OCI-LY7 (cell line): ENCODE measurements at regions not wholly inside any gene's neighbourhood (a gene's known extent, or its start where the extent isn't known, plus 50 kb on each side); places are given as distances from the start of the nearest gene placed in this dataset.

ENCODE experiments used
- CTCF ChIP-seq: fragments of 200-600 bp; sonication (generic); conservative IDR thresholded peaks from 2 replicates; pipeline ENCODE4 v1.5.1; 2014; ENCODE audit warnings: mild to moderate bottlenecking, antibody characterized with exemption, low read length, moderate library complexity, mixed read lengths
- EZH2phosphoT487 ChIP-seq: fragments of 200-600 bp; sonication (generic); IDR thresholded peaks from 2 replicates; pipeline ENCODE4 v1.6.1; 2018; ENCODE audit warnings: low read depth, borderline replicate concordance, mild to moderate bottlenecking, mixed run types, antibody characterized with exemption, low read length, moderate library complexity, mixed read lengths

GRCh38 chr14:28407031-28407825 is 359.4 kb upstream of the FOXG1 start:
- TF ChIP-seq CTCF (no peak), EZH2phosphoT487 (no peak)
